K562 (cell line): ENCODE measurements at regions not wholly inside any gene's neighbourhood (a gene's known extent, or its start where the extent isn't known, plus 50 kb on each side); places are given as distances from the start of the nearest gene placed in this dataset.
A peak's percentile ranks its signal among the peaks of the same experiment; 100 is the strongest.

Experiments used
- CREBBP ChIP-seq: IDR thresholded peaks from one replicate; pipeline ENCODE4 v1.6.1; 2012; ENCODE audit warnings: low read depth, mild to moderate bottlenecking, control low read depth, inconsistent platforms, low read length
- HDAC6 ChIP-seq: IDR thresholded peaks from 2 replicates; pipeline ENCODE4 v1.6.1; 2012; ENCODE audit warnings: low read depth, mild to moderate bottlenecking, control low read depth, inconsistent platforms, low read length, moderate library complexity
- HDGF ChIP-seq: fragments of 450-650 bp; IDR thresholded peaks from 2 replicates; pipeline ENCODE4 v1.6.1; 2016
- HNRNPL ChIP-seq: fragments of 200-400 bp; formaldehyde crosslinking; IDR thresholded peaks from 2 replicates; pipeline ENCODE4 v1.6.1; 2017; ENCODE audit warnings: low read depth, mild to moderate bottlenecking, low read length
- JUN ChIP-seq, 2 experiments: sonication (generic) in 1 of 2; formaldehyde crosslinking in 1 of 2; IDR thresholded peaks; 2 replicates each; pipeline versions ENCODE4 v1.6.1 to v1.8.0; 2012 to 2022; ENCODE audit warnings: borderline replicate concordance in 2 of 2, mild to moderate bottlenecking in 2 of 2, improper control_type of control experiment in 1 of 2, low read depth in 1 of 2, low read length in 1 of 2, missing genetic modification reagents in 1 of 2
- NELFE ChIP-seq: IDR thresholded peaks from 2 replicates; pipeline ENCODE4 v1.6.1; 2011; ENCODE audit warnings: mild to moderate bottlenecking; ENCODE audit not compliant: insufficient read depth, insufficient read length
- PRMT5 ChIP-seq: sonication (generic); formaldehyde crosslinking; IDR thresholded peaks from 2 replicates; pipeline ENCODE4 v1.5.0; 2020; ENCODE audit warnings: missing genetic modification reagents
- TBP ChIP-seq: optimal IDR thresholded peaks from 2 replicates; pipeline ENCODE3; 2011; ENCODE audit warnings: low read depth, low read length, improper control_type of control experiment
- ZNF140 ChIP-seq: fragments of 250-450 bp; sonication (Bioruptor Pico); IDR thresholded peaks from 2 replicates; pipeline ENCODE4 v1.8.0; 2021; ENCODE audit warnings: moderate library complexity, mild to moderate bottlenecking, inconsistent platforms
- TF ChIP-seq, protein P1 (sequence below): fragments of 250-450 bp; sonication (Bioruptor Pico); IDR thresholded peaks from 2 replicates; pipeline ENCODE4 v1.4.0; 2020
- TF ChIP-seq, protein P2 (sequence below), 2 experiments: fragments of 450-650 bp in 1 of 2; sonication (generic) in 1 of 2; formaldehyde crosslinking; conservative IDR thresholded peaks; 2 replicates each; pipeline versions ENCODE4 v1.4.0 to v1.8.1; 2020 to 2022; ENCODE audit warnings: mild to moderate bottlenecking in 1 of 2, missing genetic modification reagents in 1 of 2
- TF ChIP-seq, protein P3 (sequence below): fragments of 250-450 bp; sonication (Bioruptor Pico); IDR thresholded peaks from 2 replicates; pipeline ENCODE4 v1.9.0; 2021; ENCODE audit warnings: mild to moderate bottlenecking
- TF ChIP-seq, protein P4 (sequence below): sonication (generic); formaldehyde crosslinking; IDR thresholded peaks from 2 replicates; pipeline ENCODE4 v1.8.1; 2023; ENCODE audit warnings: missing genetic modification reagents, mild to moderate bottlenecking, borderline replicate concordance
- TF ChIP-seq, protein P5 (sequence below): sonication (generic); formaldehyde crosslinking; IDR thresholded peaks from 2 replicates; pipeline ENCODE4 v1.5.0; 2020; ENCODE audit warnings: missing genetic modification reagents

DNA sequence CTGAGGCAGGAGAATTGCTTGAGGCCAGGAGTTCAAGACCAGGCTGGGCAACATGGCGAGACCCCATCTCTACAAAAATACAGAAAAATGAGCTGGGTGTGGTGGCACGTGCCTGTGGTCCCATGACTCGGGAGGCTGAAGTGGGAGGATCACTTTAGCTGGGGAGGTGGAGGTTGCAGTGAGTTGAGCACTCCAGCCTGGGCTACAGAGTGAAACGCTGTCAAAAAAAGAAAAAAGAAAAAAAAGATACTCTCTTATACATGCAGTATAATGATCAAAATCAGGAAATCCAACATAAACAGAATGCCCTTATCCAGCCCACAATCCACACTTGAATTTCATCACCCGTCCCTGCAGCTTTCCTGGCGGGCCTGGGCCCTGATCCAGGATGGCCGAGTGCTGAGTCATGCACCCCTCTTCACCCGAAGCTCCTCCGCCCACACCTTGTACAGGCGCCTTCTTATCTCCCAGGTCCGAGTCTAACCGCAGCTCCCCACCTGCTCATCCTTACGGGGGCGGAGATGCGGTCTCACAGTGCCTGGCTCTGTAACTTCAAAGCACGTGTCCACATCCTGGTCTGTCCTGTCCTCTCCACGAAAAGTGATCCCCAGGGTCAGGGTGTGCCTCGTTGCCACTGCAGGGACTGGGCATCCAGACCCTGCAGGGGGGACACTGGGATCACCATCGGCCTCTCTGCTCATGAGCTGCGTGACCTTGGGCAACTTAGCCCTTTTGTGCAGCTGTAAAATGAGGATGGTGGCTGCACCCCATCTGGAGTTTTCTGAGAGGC is 120.2 kb upstream of the SLC45A1 start (continued):
- TF ChIP-seq, protein P1, sequence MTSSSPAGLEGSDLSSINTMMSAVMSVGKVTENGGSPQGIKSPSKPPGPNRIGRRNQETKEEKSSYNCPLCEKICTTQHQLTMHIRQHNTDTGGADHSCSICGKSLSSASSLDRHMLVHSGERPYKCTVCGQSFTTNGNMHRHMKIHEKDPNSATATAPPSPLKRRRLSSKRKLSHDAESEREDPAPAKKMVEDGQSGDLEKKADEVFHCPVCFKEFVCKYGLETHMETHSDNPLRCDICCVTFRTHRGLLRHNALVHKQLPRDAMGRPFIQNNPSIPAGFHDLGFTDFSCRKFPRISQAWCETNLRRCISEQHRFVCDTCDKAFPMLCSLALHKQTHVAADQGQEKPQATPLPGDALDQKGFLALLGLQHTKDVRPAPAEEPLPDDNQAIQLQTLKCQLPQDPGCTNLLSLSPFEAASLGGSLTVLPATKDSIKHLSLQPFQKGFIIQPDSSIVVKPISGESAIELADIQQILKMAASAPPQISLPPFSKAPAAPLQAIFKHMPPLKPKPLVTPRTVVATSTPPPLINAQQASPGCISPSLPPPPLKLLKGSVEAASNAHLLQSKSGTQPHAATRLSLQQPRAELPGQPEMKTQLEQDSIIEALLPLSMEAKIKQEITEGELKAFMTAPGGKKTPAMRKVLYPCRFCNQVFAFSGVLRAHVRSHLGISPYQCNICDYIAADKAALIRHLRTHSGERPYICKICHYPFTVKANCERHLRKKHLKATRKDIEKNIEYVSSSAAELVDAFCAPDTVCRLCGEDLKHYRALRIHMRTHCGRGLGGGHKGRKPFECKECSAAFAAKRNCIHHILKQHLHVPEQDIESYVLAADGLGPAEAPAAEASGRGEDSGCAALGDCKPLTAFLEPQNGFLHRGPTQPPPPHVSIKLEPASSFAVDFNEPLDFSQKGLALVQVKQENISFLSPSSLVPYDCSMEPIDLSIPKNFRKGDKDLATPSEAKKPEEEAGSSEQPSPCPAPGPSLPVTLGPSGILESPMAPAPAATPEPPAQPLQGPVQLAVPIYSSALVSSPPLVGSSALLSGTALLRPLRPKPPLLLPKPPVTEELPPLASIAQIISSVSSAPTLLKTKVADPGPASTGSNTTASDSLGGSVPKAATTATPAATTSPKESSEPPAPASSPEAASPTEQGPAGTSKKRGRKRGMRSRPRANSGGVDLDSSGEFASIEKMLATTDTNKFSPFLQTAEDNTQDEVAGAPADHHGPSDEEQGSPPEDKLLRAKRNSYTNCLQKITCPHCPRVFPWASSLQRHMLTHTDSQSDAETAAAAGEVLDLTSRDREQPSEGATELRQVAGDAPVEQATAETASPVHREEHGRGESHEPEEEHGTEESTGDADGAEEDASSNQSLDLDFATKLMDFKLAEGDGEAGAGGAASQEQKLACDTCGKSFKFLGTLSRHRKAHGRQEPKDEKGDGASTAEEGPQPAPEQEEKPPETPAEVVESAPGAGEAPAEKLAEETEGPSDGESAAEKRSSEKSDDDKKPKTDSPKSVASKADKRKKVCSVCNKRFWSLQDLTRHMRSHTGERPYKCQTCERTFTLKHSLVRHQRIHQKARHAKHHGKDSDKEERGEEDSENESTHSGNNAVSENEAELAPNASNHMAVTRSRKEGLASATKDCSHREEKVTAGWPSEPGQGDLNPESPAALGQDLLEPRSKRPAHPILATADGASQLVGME, result peak; percentile 86; the same call in 1 of the 2 replicates
- TF ChIP-seq HDGF (no peak; the same call in 1 of the 2 replicates), JUN (IDR thresholded peaks at IDR 0.05; ENCODE audit: borderline replicate concordance, low read depth, low read length) (peak; percentile 93), JUN (CRISPR knock-in tag; IDR thresholded peaks at IDR 0.05; ENCODE audit: borderline replicate concordance) (no peak), PRMT5 (CRISPR knock-in tag) (no peak), NELFE (no peak), CREBBP (no peak), ZNF140 (CRISPR knock-in tag) (no peak), HNRNPL (no peak), HDAC6 (no peak), TBP (no peak)
- TF ChIP-seq, protein P2, sequence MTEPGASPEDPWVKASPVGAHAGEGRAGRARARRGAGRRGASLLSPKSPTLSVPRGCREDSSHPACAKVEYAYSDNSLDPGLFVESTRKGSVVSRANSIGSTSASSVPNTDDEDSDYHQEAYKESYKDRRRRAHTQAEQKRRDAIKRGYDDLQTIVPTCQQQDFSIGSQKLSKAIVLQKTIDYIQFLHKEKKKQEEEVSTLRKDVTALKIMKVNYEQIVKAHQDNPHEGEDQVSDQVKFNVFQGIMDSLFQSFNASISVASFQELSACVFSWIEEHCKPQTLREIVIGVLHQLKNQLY (CRISPR knock-in tag; conservative IDR thresholded peaks at IDR 0.05), result no peak
- TF ChIP-seq, protein P3, sequence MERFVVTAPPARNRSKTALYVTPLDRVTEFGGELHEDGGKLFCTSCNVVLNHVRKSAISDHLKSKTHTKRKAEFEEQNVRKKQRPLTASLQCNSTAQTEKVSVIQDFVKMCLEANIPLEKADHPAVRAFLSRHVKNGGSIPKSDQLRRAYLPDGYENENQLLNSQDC (CRISPR knock-in tag), result no peak
- TF ChIP-seq, protein P4, sequence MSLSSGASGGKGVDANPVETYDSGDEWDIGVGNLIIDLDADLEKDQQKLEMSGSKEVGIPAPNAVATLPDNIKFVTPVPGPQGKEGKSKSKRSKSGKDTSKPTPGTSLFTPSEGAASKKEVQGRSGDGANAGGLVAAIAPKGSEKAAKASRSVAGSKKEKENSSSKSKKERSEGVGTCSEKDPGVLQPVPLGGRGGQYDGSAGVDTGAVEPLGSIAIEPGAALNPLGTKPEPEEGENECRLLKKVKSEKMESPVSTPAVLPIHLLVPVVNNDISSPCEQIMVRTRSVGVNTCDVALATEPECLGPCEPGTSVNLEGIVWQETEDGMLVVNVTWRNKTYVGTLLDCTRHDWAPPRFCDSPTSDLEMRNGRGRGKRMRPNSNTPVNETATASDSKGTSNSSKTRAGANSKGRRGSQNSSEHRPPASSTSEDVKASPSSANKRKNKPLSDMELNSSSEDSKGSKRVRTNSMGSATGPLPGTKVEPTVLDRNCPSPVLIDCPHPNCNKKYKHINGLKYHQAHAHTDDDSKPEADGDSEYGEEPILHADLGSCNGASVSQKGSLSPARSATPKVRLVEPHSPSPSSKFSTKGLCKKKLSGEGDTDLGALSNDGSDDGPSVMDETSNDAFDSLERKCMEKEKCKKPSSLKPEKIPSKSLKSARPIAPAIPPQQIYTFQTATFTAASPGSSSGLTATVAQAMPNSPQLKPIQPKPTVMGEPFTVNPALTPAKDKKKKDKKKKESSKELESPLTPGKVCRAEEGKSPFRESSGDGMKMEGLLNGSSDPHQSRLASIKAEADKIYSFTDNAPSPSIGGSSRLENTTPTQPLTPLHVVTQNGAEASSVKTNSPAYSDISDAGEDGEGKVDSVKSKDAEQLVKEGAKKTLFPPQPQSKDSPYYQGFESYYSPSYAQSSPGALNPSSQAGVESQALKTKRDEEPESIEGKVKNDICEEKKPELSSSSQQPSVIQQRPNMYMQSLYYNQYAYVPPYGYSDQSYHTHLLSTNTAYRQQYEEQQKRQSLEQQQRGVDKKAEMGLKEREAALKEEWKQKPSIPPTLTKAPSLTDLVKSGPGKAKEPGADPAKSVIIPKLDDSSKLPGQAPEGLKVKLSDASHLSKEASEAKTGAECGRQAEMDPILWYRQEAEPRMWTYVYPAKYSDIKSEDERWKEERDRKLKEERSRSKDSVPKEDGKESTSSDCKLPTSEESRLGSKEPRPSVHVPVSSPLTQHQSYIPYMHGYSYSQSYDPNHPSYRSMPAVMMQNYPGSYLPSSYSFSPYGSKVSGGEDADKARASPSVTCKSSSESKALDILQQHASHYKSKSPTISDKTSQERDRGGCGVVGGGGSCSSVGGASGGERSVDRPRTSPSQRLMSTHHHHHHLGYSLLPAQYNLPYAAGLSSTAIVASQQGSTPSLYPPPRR, result peak; percentile 47; the same call in 1 of the 2 replicates
- TF ChIP-seq, protein P5, sequence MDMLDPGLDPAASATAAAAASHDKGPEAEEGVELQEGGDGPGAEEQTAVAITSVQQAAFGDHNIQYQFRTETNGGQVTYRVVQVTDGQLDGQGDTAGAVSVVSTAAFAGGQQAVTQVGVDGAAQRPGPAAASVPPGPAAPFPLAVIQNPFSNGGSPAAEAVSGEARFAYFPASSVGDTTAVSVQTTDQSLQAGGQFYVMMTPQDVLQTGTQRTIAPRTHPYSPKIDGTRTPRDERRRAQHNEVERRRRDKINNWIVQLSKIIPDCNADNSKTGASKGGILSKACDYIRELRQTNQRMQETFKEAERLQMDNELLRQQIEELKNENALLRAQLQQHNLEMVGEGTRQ, result peak; percentile 76
